HEK293T (cell line): ENCODE measurements at regions not wholly inside any gene's neighbourhood (a gene's known extent, or its start where the extent isn't known, plus 50 kb on each side); places are given as distances from the start of the nearest gene placed in this dataset.

Source experiments
- CTCF ChIA-PET: fragments of 350-600 bp; formaldehyde crosslinking; extraction: SDS; loops from one replicate; lab custom pipeline; 2021; ENCODE audit warnings: antibody characterized with exemption, inconsistent platforms; lab: Yijun Ruan, JAX
- POLR2A ChIA-PET: fragments of 350-600 bp; formaldehyde crosslinking; extraction: SDS; loops from one replicate; lab custom pipeline; 2020; ENCODE audit warnings: antibody characterized with exemption, inconsistent platforms; lab: Yijun Ruan, JAX
- DNase-seq: peaks from one replicate; pipeline ENCODE4 v3.0.0; 2012; ENCODE audit warnings: mixed read lengths; ENCODE audit errors: extremely low spot score
- ARNT ChIP-seq: fragments of 450-650 bp; IDR thresholded peaks from 2 replicates; pipeline ENCODE4 v1.6.1; 2017; ENCODE audit warnings: mild to moderate bottlenecking
- BHLHE40 ChIP-seq: fragments of 450-650 bp; IDR thresholded peaks from 2 replicates; pipeline ENCODE4 v1.6.1; 2016; ENCODE audit warnings: mild to moderate bottlenecking, moderate library complexity, borderline replicate concordance
- CTBP1 ChIP-seq: fragments of 450-650 bp; IDR thresholded peaks from 2 replicates; pipeline ENCODE4 v1.6.1; 2016; ENCODE audit warnings: borderline replicate concordance
- ELF4 ChIP-seq: fragments of 450-650 bp; IDR thresholded peaks from 2 replicates; pipeline ENCODE4 v1.6.1; 2017; ENCODE audit warnings: antibody characterized with exemption
- FOXA1 ChIP-seq: fragments of 450-650 bp; IDR thresholded peaks from 2 replicates; pipeline ENCODE4 v1.6.1; 2016; ENCODE audit warnings: mild to moderate bottlenecking
- FOXK2 ChIP-seq: fragments of 450-650 bp; IDR thresholded peaks from 2 replicates; pipeline ENCODE4 v1.6.1; 2016; ENCODE audit warnings: mild to moderate bottlenecking
- FOXM1 ChIP-seq: fragments of 450-650 bp; IDR thresholded peaks from 2 replicates; pipeline ENCODE4 v1.6.1; 2017; ENCODE audit warnings: mild to moderate bottlenecking, borderline replicate concordance
- HDGF ChIP-seq: fragments of 450-650 bp; IDR thresholded peaks from 2 replicates; pipeline ENCODE4 v1.6.1; 2017; ENCODE audit warnings: antibody characterized with exemption, borderline replicate concordance
- L3MBTL2 ChIP-seq: fragments of 450-650 bp; conservative IDR thresholded peaks from 2 replicates; pipeline ENCODE4 v1.6.1; 2016; ENCODE audit warnings: mild to moderate bottlenecking
- LEF1 ChIP-seq: fragments of 450-650 bp; IDR thresholded peaks from 2 replicates; pipeline ENCODE4 v1.6.1; 2017; ENCODE audit warnings: mild to moderate bottlenecking, borderline replicate concordance
- NFRKB ChIP-seq: fragments of 450-650 bp; IDR thresholded peaks from 2 replicates; pipeline ENCODE4 v1.6.1; 2016; ENCODE audit warnings: mild to moderate bottlenecking, moderate library complexity
- PKNOX1 ChIP-seq: fragments of 450-650 bp; IDR thresholded peaks from 2 replicates; pipeline ENCODE4 v1.6.1; 2016
- SP1 ChIP-seq: fragments of 450-650 bp; IDR thresholded peaks from 2 replicates; pipeline ENCODE4 v1.6.1; 2017
- SUZ12 ChIP-seq: fragments of 450-650 bp; IDR thresholded peaks from 2 replicates; pipeline ENCODE4 v1.6.1; 2016; ENCODE audit warnings: mild to moderate bottlenecking
- TARDBP ChIP-seq: fragments of 450-650 bp; IDR thresholded peaks from 2 replicates; pipeline ENCODE4 v1.6.1; 2016
- ZNF384 ChIP-seq: fragments of 450-650 bp; IDR thresholded peaks from 2 replicates; pipeline ENCODE4 v1.6.1; 2016

GRCh38 chr10:128268015-128268722 lies 141.9 kb upstream of the MKI67 start:
- ChIA-PET POLR2A (no interaction called here), CTCF (interaction anchor here (0.6 to 1.6 kb wide), 7 partner anchors 11 to 1703 kb away, joined by 3 to 4 read pairs (median 3); no protein-coding TSS in a partner anchor)
- TF ChIP-seq ZNF384 (no peak), PKNOX1 (no peak), LEF1 (no peak), TARDBP (no peak)
- peak; percentile 72 for DNase-seq

- CTCF ChIA-PET: interaction anchor here (0.7 to 1.4 kb wide), 2 partner anchors 15 to 254 kb away, joined by 3 read pairs; no protein-coding TSS in a partner anchor
- POLR2A ChIA-PET: no interaction called here
These were observed 148.7 kb upstream of the MKI67 start for GRCh38 chr10:128274938-128275337.

GRCh38 chr10:128275388-128276177 lies 149.4 kb upstream of the MKI67 start:
- no peak for DNase-seq
- ChIA-PET CTCF (interaction anchor here (0.7 to 1.4 kb wide), 2 partner anchors 16 to 253 kb away, joined by 3 read pairs; no protein-coding TSS in a partner anchor), POLR2A (no interaction called here)
- no peak for TF ChIP-seq ELF4
- TF ChIP-seq LEF1: no peak
- TF ChIP-seq TARDBP: no peak
- no peak for TF ChIP-seq CTBP1
- TF ChIP-seq ZNF384: no peak
- TF ChIP-seq L3MBTL2: no peak

More at GRCh38 chr10:128274938-128275337, 148.7 kb upstream of the MKI67 start:
- no peak for DNase-seq
- no peak for TF ChIP-seq PKNOX1
- TF ChIP-seq FOXM1: no peak
- TF ChIP-seq HDGF: no peak
- TF ChIP-seq CTBP1: no peak
- no peak for TF ChIP-seq SUZ12
- TF ChIP-seq FOXA1: no peak
- no peak for TF ChIP-seq SP1
- no peak for TF ChIP-seq NFRKB

GRCh38 chr10:128277267-128277840 lies 151.1 kb upstream of the MKI67 start:
- TF ChIP-seq ARNT: no peak
- TF ChIP-seq CTBP1: no peak
- no peak for TF ChIP-seq FOXM1
- no peak for TF ChIP-seq TARDBP
- no peak for TF ChIP-seq ELF4
- TF ChIP-seq NFRKB: no peak
- no peak for TF ChIP-seq BHLHE40
- no peak for TF ChIP-seq SUZ12
- no peak for TF ChIP-seq PKNOX1
- TF ChIP-seq L3MBTL2: no peak
- no peak for TF ChIP-seq SP1
- no peak for TF ChIP-seq ZNF384
- no peak for TF ChIP-seq LEF1
- no peak for TF ChIP-seq FOXA1
- no peak for TF ChIP-seq HDGF
- CTCF ChIA-PET: interaction anchor here (0.7 kb wide), 1 partner anchor 248 kb away, joined by 3 read pairs; no protein-coding TSS in a partner anchor
- POLR2A ChIA-PET: no interaction called here
- DNase-seq: no peak

DNA sequence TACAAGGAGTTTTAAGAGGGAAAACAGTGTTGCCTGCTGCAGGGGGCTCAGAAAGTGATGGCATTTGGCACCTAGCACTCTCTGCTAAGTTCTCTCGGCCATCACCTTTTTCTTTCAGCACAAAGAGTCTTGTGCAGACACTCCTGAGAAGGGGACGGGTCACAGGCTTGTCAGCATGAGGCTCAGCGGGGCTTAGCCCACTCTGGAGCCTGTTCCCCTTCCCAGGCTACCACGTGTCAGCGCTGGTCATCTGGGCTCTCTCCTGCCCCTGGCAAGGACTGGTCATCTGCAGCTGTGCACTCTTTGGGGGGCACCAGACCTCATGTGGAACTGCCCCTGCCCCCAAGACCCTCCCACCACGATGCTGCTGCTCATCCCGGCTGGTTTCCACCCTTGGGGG lies 152.1 kb upstream of the MKI67 start:
- DNase-seq: no peak
- no peak for TF ChIP-seq HDGF
- TF ChIP-seq SUZ12: no peak
- no peak for TF ChIP-seq NFRKB
- no peak for TF ChIP-seq LEF1
- TF ChIP-seq ZNF384: no peak
- TF ChIP-seq BHLHE40: no peak
- no peak for TF ChIP-seq L3MBTL2
- TF ChIP-seq FOXK2: no peak
- no peak for TF ChIP-seq ELF4
- no peak for TF ChIP-seq FOXA1
- TF ChIP-seq FOXM1: no peak
- TF ChIP-seq PKNOX1: no peak
- TF ChIP-seq TARDBP: no peak
- no peak for TF ChIP-seq CTBP1
- TF ChIP-seq ARNT: no peak
- no peak for TF ChIP-seq SP1
- ChIA-PET CTCF (interaction anchor here (2.0 kb wide), 1 partner anchor 10 kb away, joined by 4 read pairs; no protein-coding TSS in a partner anchor), POLR2A (no interaction called here)
